Keratinocyte (primary cell): ENCODE measurements at regions not wholly inside any gene's neighbourhood (a gene's known extent, or its start where the extent isn't known, plus 50 kb on each side); places are given as distances from the start of the nearest gene placed in this dataset.

Source experiments
- DNase-seq: peaks from one replicate; pipeline ENCODE4 v3.0.0-alpha.2; 2011; ENCODE audit warnings: low read depth, missing footprints, low spot score
- FAIRE-seq: peaks from 2 replicates; lab custom pipeline; 2011; peaks lifted over from hg19 to GRCh38; lab: Jason Lieb, UNC
- H2AFZ ChIP-seq: 2 replicates; pipeline ENCODE4 v1.6.0; 2012; ENCODE audit warnings: low read length, control low read depth, inconsistent platforms; ENCODE audit not compliant: control insufficient read depth
- H3K27ac ChIP-seq: 2 replicates; pipeline ENCODE4 v1.5.1; 2011; ENCODE audit warnings: low read length; ENCODE audit not compliant: control insufficient read depth, insufficient read depth
- H3K27me3 ChIP-seq: 3 replicates; pipeline ENCODE4 v1.6.0; 2011; ENCODE audit warnings: low read length; ENCODE audit not compliant: control insufficient read depth, insufficient read depth; ENCODE audit errors: extremely low read depth
- H3K36me3 ChIP-seq, 2 experiments: 2 replicates in 1 of 2; 3 replicates in 1 of 2; pipeline ENCODE4 v1.5.1; 2011; ENCODE audit warnings: low read length in 2 of 2, mild to moderate bottlenecking in 1 of 2; ENCODE audit not compliant: control insufficient read depth in 2 of 2, insufficient read depth in 2 of 2; ENCODE audit errors: extremely low read depth in 1 of 2
- H3K4me1 ChIP-seq: 3 replicates; pipeline ENCODE4 v1.5.1; 2011; ENCODE audit warnings: low read length; ENCODE audit not compliant: control insufficient read depth, insufficient read depth; ENCODE audit errors: extremely low read depth
- H3K4me2 ChIP-seq: 3 replicates; pipeline ENCODE4 v1.6.0; 2011; ENCODE audit warnings: low read depth, low read length; ENCODE audit not compliant: control insufficient read depth, insufficient read depth; ENCODE audit errors: extremely low read depth
- H3K4me3 ChIP-seq, 3 experiments: fragments of 200-600 bp in 1 of 3; sonication (generic) in 1 of 3; 2 replicates in 2 of 3; 3 replicates in 1 of 3; pipeline ENCODE4 v1.5.1; 2011 to 2016; ENCODE audit warnings: low read length in 3 of 3, mild to moderate bottlenecking in 3 of 3, control low read depth in 2 of 3, inconsistent platforms in 1 of 3, low read depth in 1 of 3, mixed read lengths in 1 of 3, mixed run types in 1 of 3, moderate library complexity in 1 of 3; ENCODE audit not compliant: control insufficient read depth in 2 of 3, insufficient read depth in 2 of 3; ENCODE audit errors: extremely low read depth in 1 of 3
- H3K79me2 ChIP-seq: 2 replicates; pipeline ENCODE4 v1.6.0; 2012; ENCODE audit warnings: low read length; ENCODE audit not compliant: control insufficient read depth, insufficient read depth
- H3K9ac ChIP-seq: 3 replicates; pipeline ENCODE4 v1.6.0; 2011; ENCODE audit warnings: low read length; ENCODE audit not compliant: control insufficient read depth, insufficient read depth; ENCODE audit errors: extremely low read depth
- H3K9me1 ChIP-seq: 3 replicates; pipeline ENCODE4 v1.6.0; 2011; ENCODE audit warnings: low read length; ENCODE audit not compliant: control insufficient read depth, insufficient read depth; ENCODE audit errors: extremely low read depth
- H3K9me3 ChIP-seq: 2 replicates; pipeline ENCODE4 v1.5.1; 2012; ENCODE audit warnings: low read depth, low read length; ENCODE audit not compliant: control insufficient read depth
- H4K20me1 ChIP-seq: 3 replicates; pipeline ENCODE4 v1.6.0; 2011; ENCODE audit warnings: low read length; ENCODE audit not compliant: control insufficient read depth, insufficient read depth; ENCODE audit errors: extremely low read depth
- EZH2 ChIP-seq: IDR thresholded peaks from one replicate; pipeline ENCODE4 v1.6.1; 2012; ENCODE audit warnings: inconsistent platforms, mild to moderate bottlenecking, low read length, moderate library complexity
- dilution Hi-C: fragments of 300-500 bp; cut with MboI; formaldehyde crosslinking; loops from one replicate; pipeline ENCODE4 v1.7.0; 2020; ENCODE audit warnings: low sequenced_read_pairs; ENCODE audit not compliant: extremely low pct_ligation_motif_present
- TF ChIP-seq, protein P1 (sequence below), 3 experiments: IDR thresholded peaks in 1 of 3; conservative IDR thresholded peaks in 1 of 3; optimal IDR thresholded peaks in 1 of 3; 2 replicates in 2 of 3; 3 replicates in 1 of 3; pipeline versions ENCODE3 to v1.5.1; 2011; ENCODE audit warnings: low read length in 3 of 3, mild to moderate bottlenecking in 3 of 3, moderate library complexity in 2 of 3, control low read depth in 1 of 3, inconsistent platforms in 1 of 3; ENCODE audit not compliant: insufficient read depth in 2 of 3; ENCODE audit errors: extremely low read depth in 1 of 3

GRCh38 chr1:222251847-222252246, 296.1 kb downstream of the HHIPL2 start:
- Histone ChIP-seq H3K4me2 (no peak overlapping the region), H3K9me3 (no peaks in the 10 kb centered on the region), H3K36me3 (no peaks in the 10 kb centered on the region), H3K27ac (no peak overlapping the region), H4K20me1 (no peaks in the 10 kb centered on the region), H3K9me1 (no peaks in the 10 kb centered on the region), H3K27me3 (no peaks in the 10 kb centered on the region), H3K9ac (no peak overlapping the region), H3K4me1 (peaks cover 8% of the 10 kb centered on the region), H2AFZ (no peak overlapping the region), H3K4me3 (no peak overlapping the region), H3K79me2 (no peaks in the 10 kb centered on the region)
- dilution Hi-C loops = no loop called here
- no peak for DNase-seq
- TF ChIP-seq EZH2 = no peak
- TF ChIP-seq, protein P1, sequence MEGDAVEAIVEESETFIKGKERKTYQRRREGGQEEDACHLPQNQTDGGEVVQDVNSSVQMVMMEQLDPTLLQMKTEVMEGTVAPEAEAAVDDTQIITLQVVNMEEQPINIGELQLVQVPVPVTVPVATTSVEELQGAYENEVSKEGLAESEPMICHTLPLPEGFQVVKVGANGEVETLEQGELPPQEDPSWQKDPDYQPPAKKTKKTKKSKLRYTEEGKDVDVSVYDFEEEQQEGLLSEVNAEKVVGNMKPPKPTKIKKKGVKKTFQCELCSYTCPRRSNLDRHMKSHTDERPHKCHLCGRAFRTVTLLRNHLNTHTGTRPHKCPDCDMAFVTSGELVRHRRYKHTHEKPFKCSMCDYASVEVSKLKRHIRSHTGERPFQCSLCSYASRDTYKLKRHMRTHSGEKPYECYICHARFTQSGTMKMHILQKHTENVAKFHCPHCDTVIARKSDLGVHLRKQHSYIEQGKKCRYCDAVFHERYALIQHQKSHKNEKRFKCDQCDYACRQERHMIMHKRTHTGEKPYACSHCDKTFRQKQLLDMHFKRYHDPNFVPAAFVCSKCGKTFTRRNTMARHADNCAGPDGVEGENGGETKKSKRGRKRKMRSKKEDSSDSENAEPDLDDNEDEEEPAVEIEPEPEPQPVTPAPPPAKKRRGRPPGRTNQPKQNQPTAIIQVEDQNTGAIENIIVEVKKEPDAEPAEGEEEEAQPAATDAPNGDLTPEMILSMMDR (optimal IDR thresholded peaks at IDR 0.05 in 1 of 3, IDR thresholded peaks at IDR 0.05 in 1 of 3, conservative IDR thresholded peaks at IDR 0.05 in 1 of 3; ENCODE audit: extremely low read depth in 1 of 3, insufficient read depth in 2 of 3, low read length in 3 of 3) = no peak
- FAIRE-seq = no peak

- Histone ChIP-seq H3K27me3 (no peaks in the 10 kb centered on the region), H3K9me3 (no peaks in the 10 kb centered on the region), H3K9ac (no peak overlapping the region), H4K20me1 (no peaks in the 10 kb centered on the region), H3K27ac (no peak overlapping the region), H3K4me2 (no peak overlapping the region), H3K9me1 (no peaks in the 10 kb centered on the region), H2AFZ (no peak overlapping the region), H3K4me3 (no peak overlapping the region), H3K79me2 (no peaks in the 10 kb centered on the region), H3K36me3 (no peaks in the 10 kb centered on the region), H3K4me1 (peaks cover 8% of the 10 kb centered on the region)
- dilution Hi-C loops = no loop called here
- FAIRE-seq (no peak), DNase-seq (no peak)
- TF ChIP-seq EZH2 = no peak
- TF ChIP-seq, protein P1 (optimal IDR thresholded peaks at IDR 0.05 in 1 of 3, IDR thresholded peaks at IDR 0.05 in 1 of 3, conservative IDR thresholded peaks at IDR 0.05 in 1 of 3; ENCODE audit: extremely low read depth in 1 of 3, insufficient read depth in 2 of 3, low read length in 3 of 3) = no peak
Measured at GRCh38 chr1:222250376-222250775, 297.5 kb downstream of the HHIPL2 start.
